H1 (cell line): ENCODE measurements at regions not wholly inside any gene's neighbourhood (a gene's known extent, or its start where the extent isn't known, plus 50 kb on each side); places are given as distances from the start of the nearest gene placed in this dataset.

Source experiments
- CTCF ChIA-PET: fragments of 300-600 bp; sonication (Branson Sonifier 250); formaldehyde crosslinking; loops from one replicate; lab custom pipeline; 2021; ENCODE audit not compliant: partially characterized antibody; lab: Charles Lee
- POLR2A ChIA-PET: fragments of 300-600 bp; sonication (Branson Sonifier 250); formaldehyde crosslinking; loops from one replicate; lab custom pipeline; 2021; ENCODE audit warnings: inconsistent platforms; ENCODE audit not compliant: partially characterized antibody; lab: Charles Lee
- DNase-seq, 2 experiments: peaks; one replicate each; pipeline versions ENCODE4 v3.0.0 to v3.0.0-alpha.2; 2010 to 2022; ENCODE audit warnings: low spot score in 2 of 2, low read depth in 1 of 2, mixed read lengths in 1 of 2
- FAIRE-seq: peaks from 2 replicates; lab custom pipeline; 2011; peaks lifted over from hg19 to GRCh38; lab: Jason Lieb, UNC
- H2AFZ ChIP-seq: 2 replicates; pipeline ENCODE4 v1.8.1; 2012; ENCODE audit warnings: low read length, inconsistent platforms
- H2AK5ac ChIP-seq: 2 replicates; pipeline ENCODE4 v1.6.1; 2013; ENCODE audit warnings: low read depth, low read length
- H2BK120ac ChIP-seq: replicated peaks from 2 replicates; pipeline ENCODE3; 2013; ENCODE audit warnings: low read depth, low read length, inconsistent platforms
- H2BK12ac ChIP-seq: 2 replicates; pipeline ENCODE4 v1.6.1; 2013; ENCODE audit warnings: low read depth, low read length
- H2BK15ac ChIP-seq: 2 replicates; pipeline ENCODE4 v1.6.1; 2013; ENCODE audit warnings: low read length
- H2BK20ac ChIP-seq: 2 replicates; pipeline ENCODE4 v1.6.1; 2013; ENCODE audit warnings: low read length
- H2BK5ac ChIP-seq: 2 replicates; pipeline ENCODE4 v1.6.1; 2013; ENCODE audit warnings: low read depth, low read length
- H3K14ac ChIP-seq: 2 replicates; pipeline ENCODE4 v1.6.1; 2013; ENCODE audit warnings: inconsistent platforms; ENCODE audit not compliant: insufficient read length
- H3K18ac ChIP-seq: 2 replicates; pipeline ENCODE4 v1.6.1; 2013; ENCODE audit warnings: low read length; ENCODE audit errors: extremely low read depth
- H3K23ac ChIP-seq: 2 replicates; pipeline ENCODE4 v1.6.1; 2013; ENCODE audit warnings: inconsistent platforms; ENCODE audit not compliant: insufficient read length
- H3K23me2 ChIP-seq: 2 replicates; pipeline ENCODE4 v1.6.1; 2013; ENCODE audit warnings: low read depth, low read length
- H3K27ac ChIP-seq: 2 replicates; pipeline ENCODE4 v1.6.1; 2011; ENCODE audit warnings: low read depth, low read length, inconsistent platforms
- H3K27me3 ChIP-seq, 4 experiments: replicated peaks in 1 of 4; 1 replicate in 1 of 4; 2 replicates in 3 of 4; pipeline versions ENCODE4 v1.6.1 to v1.8.1; 2011 to 2013; ENCODE audit warnings: low read length in 3 of 4, mild to moderate bottlenecking in 3 of 4, inconsistent platforms in 2 of 4, mixed read lengths in 2 of 4, moderate library complexity in 1 of 4; ENCODE audit not compliant: control insufficient read depth in 3 of 4, insufficient read depth in 3 of 4; ENCODE audit errors: extremely low read depth in 1 of 4
- H3K36me3 ChIP-seq, 4 experiments: 2 replicates each; pipeline versions ENCODE4 v1.6.1 to v1.8.1; 2011 to 2013; ENCODE audit warnings: mild to moderate bottlenecking in 4 of 4, low read length in 3 of 4, moderate library complexity in 2 of 4, control low read depth in 1 of 4, inconsistent platforms in 1 of 4; ENCODE audit not compliant: insufficient read depth in 4 of 4, control insufficient read depth in 2 of 4
- H3K4ac ChIP-seq: replicated peaks from 2 replicates; pipeline ENCODE3; 2013; ENCODE audit warnings: low read length, low read depth, mixed read lengths, inconsistent platforms; ENCODE audit not compliant: insufficient read length
- H3K4me1 ChIP-seq, 4 experiments: replicated peaks in 1 of 4; 1 replicate in 1 of 4; 2 replicates in 3 of 4; pipeline versions ENCODE4 v1.6.1 to v1.8.1; 2011 to 2013; ENCODE audit warnings: low read length in 3 of 4, inconsistent platforms in 2 of 4, mixed read lengths in 1 of 4; ENCODE audit not compliant: insufficient read depth in 4 of 4, control insufficient read depth in 3 of 4
- H3K4me2 ChIP-seq, 2 experiments: 2 replicates each; pipeline versions ENCODE4 v1.6.1 to v1.8.1; 2011 to 2013; ENCODE audit warnings: low read depth in 2 of 2, low read length in 2 of 2, control low read depth in 1 of 2, inconsistent platforms in 1 of 2, mild to moderate bottlenecking in 1 of 2; ENCODE audit not compliant: insufficient read depth in 1 of 2
- H3K4me3 ChIP-seq, 4 experiments: fragments of 200-600, 300-600 bp in 1 of 4; sonication (generic), shearing (Covaris generic), sonication (Bioruptor Twin) in 1 of 4; 2 replicates each; pipeline versions ENCODE4 v1.5.1 to v1.8.1; 2011 to 2016; ENCODE audit warnings: low read length in 4 of 4, low read depth in 3 of 4, control low read depth in 2 of 4, inconsistent platforms in 2 of 4, mild to moderate bottlenecking in 2 of 4, mixed read lengths in 1 of 4, moderate library complexity in 1 of 4; ENCODE audit not compliant: insufficient read depth in 2 of 4; ENCODE audit errors: extremely low read depth in 1 of 4
- H3K56ac ChIP-seq: replicated peaks from 2 replicates; pipeline ENCODE3; 2013; ENCODE audit warnings: low read depth, mild to moderate bottlenecking, mixed read lengths, low read length, inconsistent platforms; ENCODE audit not compliant: insufficient read length
- H3K79me1 ChIP-seq: 2 replicates; pipeline ENCODE4 v1.6.1; 2013; ENCODE audit warnings: low read depth, low read length, control low read depth
- H3K79me2 ChIP-seq, 2 experiments: 2 replicates each; pipeline versions ENCODE4 v1.6.1 to v1.8.1; 2012 to 2013; ENCODE audit warnings: low read length in 2 of 2, mild to moderate bottlenecking in 2 of 2, inconsistent platforms in 1 of 2; ENCODE audit not compliant: insufficient read depth in 2 of 2, control insufficient read depth in 1 of 2
- H3K9ac ChIP-seq, 4 experiments: replicated peaks in 1 of 4; 1 replicate in 1 of 4; 2 replicates in 3 of 4; pipeline versions ENCODE4 v1.6.1 to v1.8.1; 2011 to 2013; ENCODE audit warnings: low read depth in 3 of 4, low read length in 3 of 4, control low read depth in 2 of 4, mild to moderate bottlenecking in 2 of 4, moderate library complexity in 2 of 4, inconsistent platforms in 1 of 4; ENCODE audit errors: extremely low read depth in 1 of 4
- H3K9me3 ChIP-seq, 2 experiments: 2 replicates each; pipeline versions ENCODE4 v1.6.1 to v1.8.1; 2012 to 2013; ENCODE audit warnings: mild to moderate bottlenecking in 2 of 2, moderate library complexity in 2 of 2, control low read depth in 1 of 2, inconsistent platforms in 1 of 2, low read depth in 1 of 2, low read length in 1 of 2, mixed read lengths in 1 of 2; ENCODE audit not compliant: insufficient read depth in 2 of 2
- H4K20me1 ChIP-seq, 2 experiments: replicated peaks in 1 of 2; 2 replicates each; pipeline versions ENCODE3 to v1.8.1; 2011 to 2013; ENCODE audit warnings: inconsistent platforms in 2 of 2, low read length in 2 of 2, mild to moderate bottlenecking in 1 of 2; ENCODE audit not compliant: insufficient read depth in 2 of 2, control insufficient read depth in 1 of 2
- H4K5ac ChIP-seq: 2 replicates; pipeline ENCODE4 v1.6.1; 2013; ENCODE audit warnings: low read length, low read depth, mixed read lengths, inconsistent platforms; ENCODE audit not compliant: insufficient read length
- H4K8ac ChIP-seq: 2 replicates; pipeline ENCODE4 v1.8.0; 2013; ENCODE audit warnings: mild to moderate bottlenecking, moderate library complexity, low read length, inconsistent platforms; ENCODE audit not compliant: insufficient read depth; ENCODE audit errors: extremely low read depth
- H4K91ac ChIP-seq: replicated peaks from 2 replicates; pipeline ENCODE3; 2013; ENCODE audit warnings: low read length, mixed read lengths, inconsistent platforms; ENCODE audit not compliant: insufficient read length
- EZH2 ChIP-seq: fragments of 200-600 bp; sonication (generic); IDR thresholded peaks from 2 replicates; pipeline ENCODE4 v1.7.1; 2012; ENCODE audit warnings: low read depth, mild to moderate bottlenecking, moderate library complexity, low read length, inconsistent platforms; ENCODE audit not compliant: severe bottlenecking
- GTF2F1 ChIP-seq: IDR thresholded peaks from 2 replicates; pipeline ENCODE4 v1.6.1; 2012; ENCODE audit warnings: low read depth, low read length, improper control_type of control experiment, borderline replicate concordance
- JUN ChIP-seq: IDR thresholded peaks from 2 replicates; pipeline ENCODE4 v1.6.1; 2011; ENCODE audit warnings: low read depth, mild to moderate bottlenecking, improper control_type of control experiment, low read length
- JUND ChIP-seq: IDR thresholded peaks from 2 replicates; pipeline ENCODE4 v1.6.1; 2011; ENCODE audit warnings: mild to moderate bottlenecking, improper control_type of control experiment, low read length
- KDM1A ChIP-seq: fragments of 200-600, 300-600 bp; sonication (generic); IDR thresholded peaks from 2 replicates; pipeline ENCODE4 v1.7.1; 2016; ENCODE audit warnings: mild to moderate bottlenecking, low read length, borderline replicate concordance
- POLR2A ChIP-seq, 2 experiments: IDR thresholded peaks; 1 replicate in 1 of 2; 2 replicates in 1 of 2; pipeline ENCODE4 v1.6.1; 2011; ENCODE audit warnings: low read depth in 2 of 2, low read length in 2 of 2, mild to moderate bottlenecking in 2 of 2; ENCODE audit errors: control extremely low read depth in 1 of 2
- POU5F1 ChIP-seq: IDR thresholded peaks from 2 replicates; pipeline ENCODE4 v1.6.1; 2011; ENCODE audit warnings: low read depth, mild to moderate bottlenecking, low read length, moderate library complexity
- RAD21 ChIP-seq, 2 experiments: IDR thresholded peaks in 1 of 2; conservative IDR thresholded peaks in 1 of 2; 2 replicates each; pipeline ENCODE4 v1.6.1; 2011; ENCODE audit warnings: low read depth in 2 of 2, low read length in 2 of 2, improper control_type of control experiment in 1 of 2, inconsistent platforms in 1 of 2, mild to moderate bottlenecking in 1 of 2, moderate library complexity in 1 of 2
- RNF2 ChIP-seq: fragments of 200-900, 300-1000 bp; sonication (generic); IDR thresholded peaks from 2 replicates; pipeline ENCODE4 v1.7.1; 2016; ENCODE audit warnings: borderline replicate concordance, low read depth, mild to moderate bottlenecking, antibody characterized with exemption, low read length; ENCODE audit not compliant: poor library complexity, severe bottlenecking; ENCODE audit errors: missing control alignments
- RXRA ChIP-seq: IDR thresholded peaks from 2 replicates; pipeline ENCODE4 v1.6.1; 2011; ENCODE audit warnings: low read depth, mild to moderate bottlenecking, low read length, moderate library complexity; ENCODE audit not compliant: insufficient read depth
- SUZ12 ChIP-seq: fragments of 200-600 bp; sonication (generic); IDR thresholded peaks from 2 replicates; pipeline ENCODE4 v1.6.1; 2012; ENCODE audit warnings: mild to moderate bottlenecking, inconsistent platforms, low read length, moderate library complexity, mixed read lengths
- TAF7 ChIP-seq: optimal IDR thresholded peaks from 2 replicates; pipeline ENCODE3; 2011; ENCODE audit warnings: low read depth, mild to moderate bottlenecking, inconsistent platforms, low read length, moderate library complexity, borderline replicate concordance
- TBP ChIP-seq: IDR thresholded peaks from 2 replicates; pipeline ENCODE4 v1.6.1; 2011; ENCODE audit warnings: low read depth, low read length, improper control_type of control experiment
- TEAD4 ChIP-seq: IDR thresholded peaks from 2 replicates; pipeline ENCODE4 v1.6.1; 2012; ENCODE audit warnings: low read depth, low read length, inconsistent platforms, mixed read lengths
- ZNF274 ChIP-seq: IDR thresholded peaks from 2 replicates; pipeline ENCODE4 v1.7.0; 2012; ENCODE audit warnings: low read length, borderline replicate concordance; ENCODE audit errors: extremely low read depth
- WGBS, 2 experiments: shearing (Covaris generic) in 1 of 2; methylation state at CpG; one replicate each; pipeline versions ENCODE4 v1.1.6 to v1.1.7; 2013 to 2015; ENCODE audit warnings: low lambda C conversion rate in 2 of 2, mixed read lengths in 2 of 2, inconsistent platforms in 1 of 2, low coverage in 1 of 2, missing lambda C conversion rate in 1 of 2; ENCODE audit not compliant: insufficient replicate concordance in 2 of 2, insufficient coverage in 1 of 2, insufficient read length in 1 of 2; ENCODE audit errors: extremely low coverage in 1 of 2, missing lambda C conversion rate in 1 of 2; 5-methylcytosine and 5-hydroxymethylcytosine counted together

DNA sequence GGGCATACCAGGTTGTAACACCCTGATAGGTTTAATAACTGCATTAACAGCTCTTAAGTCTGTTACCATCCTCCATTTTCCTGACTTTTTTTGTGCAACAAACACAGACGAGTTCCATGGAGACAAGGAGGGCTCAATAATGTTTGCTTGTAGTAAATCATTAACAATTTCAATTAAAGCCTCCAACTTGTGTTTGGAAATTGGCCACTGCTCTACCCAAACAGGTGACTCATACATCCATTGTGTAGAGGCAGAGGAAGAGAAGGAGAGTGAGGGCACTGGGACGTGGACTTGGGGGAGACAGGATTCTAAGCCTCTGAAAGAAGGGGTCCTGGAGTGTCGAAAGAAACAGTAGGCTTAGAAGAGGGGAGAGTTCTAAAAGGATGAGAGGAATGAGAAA, 213.6 kb upstream of the KCNN2 start:
- Histone ChIP-seq H4K20me1 (no peaks in the 10 kb centered on the region), H2BK20ac (no peak overlapping the region), H3K23me2 (no peaks in the 10 kb centered on the region), H3K23ac (no peak overlapping the region), H3K79me2 (no peaks in the 10 kb centered on the region), H3K14ac (no peak overlapping the region), H3K56ac (no peak overlapping the region), H3K27me3 (no peaks in the 10 kb centered on the region), H3K79me1 (no peaks in the 10 kb centered on the region), H3K4me1 (no peaks in the 10 kb centered on the region), H3K27ac (no peak overlapping the region), H4K8ac (no peak overlapping the region), H2AFZ (no peak overlapping the region), H4K5ac (no peak overlapping the region), H3K4ac (no peak overlapping the region), H2BK15ac (no peak overlapping the region), H3K4me3 (no peak overlapping the region), H3K9me3 (peaks cover 0 to 3% of the 10 kb centered on the region in 2 experiments; a peak in 1 of 4 replicates), H2BK12ac (no peak overlapping the region), H3K18ac (no peak overlapping the region), H3K36me3 (no peaks in the 10 kb centered on the region), H3K9ac (no peak overlapping the region), H3K4me2 (no peak overlapping the region), H2BK120ac (no peak overlapping the region), H2BK5ac (no peak overlapping the region), H4K91ac (no peak overlapping the region), H2AK5ac (no peak overlapping the region)
- 88% methylated on average over 3 of the region's 3 CpGs; no CpG with 5 or more reads in 1 of the 2 experiments for WGBS, 2 experiments
- DNase-seq (no peak), FAIRE-seq (no peak)
- POLR2A ChIA-PET: no interaction called here
- CTCF ChIA-PET: no interaction called here
- TF ChIP-seq RXRA (no peak), GTF2F1 (no peak), TEAD4 (no peak), ZNF274 (no peak), RAD21 (IDR thresholded peaks at IDR 0.05 in 1 of 2, conservative IDR thresholded peaks at IDR 0.05 in 1 of 2; ENCODE audit: low read depth in 2 of 2, low read length in 2 of 2) (no peak), EZH2 (no peak), SUZ12 (no peak), RNF2 (no peak), POLR2A (IDR thresholded peaks at IDR 0.05; ENCODE audit: control extremely low read depth in 1 of 2, low read depth in 2 of 2, low read length in 2 of 2) (no peak), JUN (no peak), KDM1A (no peak), JUND (no peak), TBP (no peak), TAF7 (no peak), POU5F1 (no peak)
